SJCRH30 (cell line): ENCODE measurements at regions not wholly inside any gene's neighbourhood (a gene's known extent, or its start where the extent isn't known, plus 50 kb on each side); places are given as distances from the start of the nearest gene placed in this dataset.

Experiments
- DNase-seq, 2 experiments: peaks; one replicate each; pipeline ENCODE4 v3.0.0-alpha.2; 2015 to 2020
- H3K27ac ChIP-seq: fragments of 250-450 bp; sonication (Bioruptor Pico); 2 replicates; pipeline ENCODE4 v1.5.1; 2020; ENCODE audit warnings: mild to moderate bottlenecking, moderate library complexity
- H3K27me3 ChIP-seq: fragments of 250-450 bp; sonication (Bioruptor Pico); 2 replicates; pipeline ENCODE4 v1.5.1; 2020; ENCODE audit warnings: mild to moderate bottlenecking, moderate library complexity
- H3K36me3 ChIP-seq: fragments of 250-450 bp; sonication (Bioruptor Pico); 2 replicates; pipeline ENCODE4 v1.5.1; 2020; ENCODE audit warnings: mild to moderate bottlenecking, moderate library complexity
- H3K4me1 ChIP-seq: fragments of 250-450 bp; sonication (Bioruptor Pico); 2 replicates; pipeline ENCODE4 v1.5.1; 2020; ENCODE audit warnings: mild to moderate bottlenecking, moderate library complexity
- H3K4me3 ChIP-seq: fragments of 250-450 bp; sonication (Bioruptor Pico); 2 replicates; pipeline ENCODE4 v1.5.1; 2020; ENCODE audit warnings: mild to moderate bottlenecking, moderate library complexity
- H3K9me3 ChIP-seq: fragments of 250-450 bp; sonication (Bioruptor Pico); replicated peaks from 2 replicates; pipeline ENCODE4 v1.5.1; 2020; ENCODE audit warnings: mild to moderate bottlenecking, moderate library complexity

- Histone ChIP-seq H3K9me3 (no peaks in the 10 kb centered on the region), H3K36me3 (no peaks in the 10 kb centered on the region), H3K4me3 (no peak overlapping the region), H3K4me1 (no peaks in the 10 kb centered on the region), H3K27ac (no peak overlapping the region), H3K27me3 (peaks cover 4% of the 10 kb centered on the region; the same call in 1 of the 2 replicates)
- DNase-seq, result no peak
Observed at GRCh38 chr2:2562867-2563266, 231.8 kb upstream of the MYT1L start.

DNA sequence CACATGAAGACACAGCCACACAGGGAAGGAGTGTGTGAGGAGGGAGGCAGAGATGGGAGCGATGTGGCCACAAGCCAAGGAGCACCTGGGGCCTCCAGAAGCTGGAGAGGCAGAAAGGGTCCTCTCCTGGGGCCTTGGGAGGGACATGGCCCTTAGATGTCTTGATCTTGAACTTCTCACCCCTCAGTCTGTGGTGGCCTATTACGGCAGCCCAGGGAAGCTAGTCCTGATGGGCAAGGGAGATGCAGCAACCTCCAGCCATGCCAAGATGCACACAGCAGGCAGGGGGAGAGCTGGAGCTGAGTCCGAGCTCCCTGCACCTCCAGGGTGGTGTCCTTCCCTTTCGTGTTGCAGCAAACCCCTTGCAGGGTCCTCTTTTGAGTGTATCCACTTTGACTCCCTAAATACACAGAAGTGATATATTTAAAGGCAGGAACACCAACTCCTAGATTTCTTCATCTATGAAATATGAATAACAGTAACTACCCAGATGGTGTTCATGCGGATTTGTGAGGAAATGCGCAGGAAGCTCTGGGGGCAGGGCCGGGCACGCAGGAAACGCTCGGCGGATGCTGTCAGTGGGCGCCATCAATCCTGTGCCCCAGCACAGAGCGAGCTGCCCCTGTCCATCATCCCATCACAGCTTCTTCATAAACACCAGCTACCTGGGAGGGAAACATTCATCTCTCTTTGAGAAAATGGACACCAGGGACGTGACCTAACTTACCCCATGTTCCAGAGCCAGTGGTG lies 230.4 kb upstream of the MYT1L start:
- DNase-seq, result no peak
- Histone ChIP-seq H3K4me1 (no peaks in the 10 kb centered on the region), H3K27me3 (peaks cover 4% of the 10 kb centered on the region; the same call in 1 of the 2 replicates), H3K4me3 (no peak overlapping the region), H3K9me3 (no peaks in the 10 kb centered on the region), H3K36me3 (no peaks in the 10 kb centered on the region), H3K27ac (no peak overlapping the region)

GRCh38 chr2:2560374-2561015 lies 229.4 kb upstream of the MYT1L start:
- Histone ChIP-seq H3K4me1 (no peaks in the 10 kb centered on the region), H3K36me3 (no peaks in the 10 kb centered on the region), H3K27ac (no peak overlapping the region), H3K27me3 (0 out of 2 replicates have a peak, but pooled peaks cover 4% of the 10 kb centered on the region), H3K4me3 (no peak overlapping the region), H3K9me3 (no peaks in the 10 kb centered on the region)
- no peak for DNase-seq

GRCh38 chr2:2558476-2558875 lies 227.4 kb upstream of the MYT1L start:
- H3K27me3 ChIP-seq, result 0 out of 2 replicates have a peak, but pooled peaks cover 4% of the 10 kb centered on the region
- no peak for DNase-seq
- no peaks in the 10 kb centered on the region for H3K9me3 ChIP-seq
- no peaks in the 10 kb centered on the region for H3K36me3 ChIP-seq
- no peak overlapping the region for H3K27ac ChIP-seq
- no peaks in the 10 kb centered on the region for H3K4me1 ChIP-seq
- no peak overlapping the region for H3K4me3 ChIP-seq

DNA sequence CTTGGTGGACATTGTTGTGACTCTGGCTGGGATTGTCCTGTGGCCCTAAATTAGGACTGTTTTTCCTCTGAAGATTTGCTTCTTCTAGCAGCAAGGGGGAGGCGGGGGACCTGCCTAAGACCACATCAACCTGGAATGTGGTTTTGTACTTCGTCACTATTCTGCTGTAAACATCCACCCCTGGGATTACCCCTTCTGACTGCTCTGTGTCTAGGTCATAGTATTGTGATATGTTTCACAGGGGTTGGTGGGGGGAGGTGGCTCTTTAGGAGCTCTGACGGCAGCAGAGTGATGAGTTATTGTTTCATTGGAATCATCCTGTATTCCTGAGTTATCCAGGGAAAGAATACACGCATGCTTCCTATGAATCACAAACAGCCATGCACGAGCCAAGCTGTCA lies 226.4 kb upstream of the MYT1L start:
- Histone ChIP-seq H3K4me3 (no peak overlapping the region), H3K36me3 (no peaks in the 10 kb centered on the region), H3K27ac (no peak overlapping the region), H3K4me1 (no peaks in the 10 kb centered on the region), H3K9me3 (no peaks in the 10 kb centered on the region), H3K27me3 (0 out of 2 replicates have a peak, but pooled peaks cover 4% of the 10 kb centered on the region)
- no peak for DNase-seq

- H3K9me3 ChIP-seq, result no peaks in the 10 kb centered on the region
- no peaks in the 10 kb centered on the region for H3K27me3 ChIP-seq
- H3K27ac ChIP-seq, result no peak overlapping the region
- H3K4me1 ChIP-seq, result no peaks in the 10 kb centered on the region
- H3K36me3 ChIP-seq, result no peaks in the 10 kb centered on the region
- no peak overlapping the region for H3K4me3 ChIP-seq
- DNase-seq, result no peak
Observed at GRCh38 chr2:2550856-2551255, 219.8 kb upstream of the MYT1L start.

DNA sequence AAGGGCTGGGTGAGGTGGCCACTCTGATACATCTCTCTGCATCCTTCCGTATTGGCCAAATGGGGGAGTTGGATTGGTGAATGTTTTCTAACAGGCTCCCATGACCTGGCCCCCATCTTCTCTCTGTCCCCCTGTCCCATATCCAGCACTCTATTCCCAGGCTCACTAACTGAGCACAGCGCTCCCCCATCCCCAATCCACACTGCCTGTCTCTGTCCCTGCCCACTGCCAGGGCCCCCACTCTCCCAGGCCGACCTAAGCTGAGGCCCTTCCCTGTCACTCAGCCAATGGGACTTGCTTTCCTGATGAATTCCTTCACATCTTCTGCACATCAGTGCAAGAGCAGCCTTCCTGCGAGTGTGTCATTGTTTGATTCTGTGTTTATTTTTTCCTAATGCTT lies 216.8 kb upstream of the MYT1L start:
- no peak for DNase-seq
- H3K9me3 ChIP-seq, result no peaks in the 10 kb centered on the region
- H3K4me3 ChIP-seq, result no peak overlapping the region
- no peaks in the 10 kb centered on the region for H3K36me3 ChIP-seq
- H3K27me3 ChIP-seq, result no peaks in the 10 kb centered on the region
- no peak overlapping the region for H3K27ac ChIP-seq
- H3K4me1 ChIP-seq, result no peaks in the 10 kb centered on the region

DNA sequence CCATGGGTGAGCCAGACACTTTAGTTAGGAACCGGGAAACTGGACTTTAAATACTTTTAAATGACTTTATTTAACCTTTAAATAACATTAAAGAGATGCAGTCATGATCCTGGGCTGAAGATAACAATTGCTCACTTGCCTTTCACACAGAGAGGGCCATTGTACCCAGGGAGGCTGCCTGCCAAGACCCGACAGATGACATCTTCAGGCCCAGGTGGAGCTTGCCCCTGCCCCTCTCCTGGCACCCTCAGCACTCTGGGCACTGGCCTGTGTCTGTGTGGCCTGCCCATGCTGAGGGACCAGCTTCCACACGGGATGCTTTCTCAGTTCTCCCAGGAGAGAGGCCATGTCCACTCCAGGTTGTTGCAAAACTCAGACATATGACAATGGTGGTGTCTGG lies 216.4 kb upstream of the MYT1L start:
- H3K4me1 ChIP-seq, result no peaks in the 10 kb centered on the region
- no peaks in the 10 kb centered on the region for H3K27me3 ChIP-seq
- H3K9me3 ChIP-seq, result no peaks in the 10 kb centered on the region
- H3K4me3 ChIP-seq, result no peak overlapping the region
- H3K27ac ChIP-seq, result no peak overlapping the region
- DNase-seq, result no peak
- no peaks in the 10 kb centered on the region for H3K36me3 ChIP-seq

- Histone ChIP-seq H3K4me3 (no peak overlapping the region), H3K27ac (no peak overlapping the region), H3K9me3 (no peaks in the 10 kb centered on the region), H3K27me3 (no peaks in the 10 kb centered on the region), H3K4me1 (no peaks in the 10 kb centered on the region), H3K36me3 (no peaks in the 10 kb centered on the region)
- DNase-seq, result no peak
Observed at GRCh38 chr2:2546046-2546445, 215.0 kb upstream of the MYT1L start.

DNA sequence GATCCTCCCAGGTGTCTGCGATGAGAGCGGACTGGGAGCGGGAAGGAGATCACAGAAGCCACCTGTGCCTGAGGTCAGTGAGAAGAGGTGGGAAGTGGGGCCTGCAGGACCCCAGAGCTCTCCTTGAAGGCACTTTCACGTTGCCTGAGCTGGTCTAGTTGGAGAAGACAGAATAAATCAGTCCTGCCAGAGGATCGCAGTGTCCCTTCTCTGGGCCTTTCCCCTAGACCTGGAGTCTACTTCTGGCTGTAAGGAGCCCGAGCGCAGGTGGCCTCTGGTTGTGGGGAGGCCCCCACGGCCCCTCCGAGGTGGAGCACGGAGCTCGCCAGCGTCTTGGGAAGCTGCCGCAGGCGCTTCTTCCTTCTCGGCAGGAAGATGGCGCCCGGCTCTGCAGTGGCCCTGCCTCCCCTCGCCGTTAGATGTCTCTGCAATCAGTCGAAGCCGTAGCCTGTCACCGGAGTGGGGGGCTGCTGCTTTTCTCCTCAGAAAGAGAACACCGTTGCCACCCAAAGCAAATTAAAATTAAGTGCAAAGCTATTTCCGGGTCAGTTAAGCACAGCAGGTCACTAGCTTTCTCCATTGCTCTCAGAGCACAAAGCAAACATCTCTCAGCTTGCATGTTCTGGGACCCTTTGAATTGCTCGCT lies 212.0 kb upstream of the MYT1L start:
- H3K4me1 ChIP-seq, result no peaks in the 10 kb centered on the region
- no peak overlapping the region for H3K4me3 ChIP-seq
- H3K27ac ChIP-seq, result no peak overlapping the region
- no peak for DNase-seq
- H3K27me3 ChIP-seq, result peaks cover 11% of the 10 kb centered on the region
- H3K9me3 ChIP-seq, result no peaks in the 10 kb centered on the region
- H3K36me3 ChIP-seq, result no peaks in the 10 kb centered on the region

DNA sequence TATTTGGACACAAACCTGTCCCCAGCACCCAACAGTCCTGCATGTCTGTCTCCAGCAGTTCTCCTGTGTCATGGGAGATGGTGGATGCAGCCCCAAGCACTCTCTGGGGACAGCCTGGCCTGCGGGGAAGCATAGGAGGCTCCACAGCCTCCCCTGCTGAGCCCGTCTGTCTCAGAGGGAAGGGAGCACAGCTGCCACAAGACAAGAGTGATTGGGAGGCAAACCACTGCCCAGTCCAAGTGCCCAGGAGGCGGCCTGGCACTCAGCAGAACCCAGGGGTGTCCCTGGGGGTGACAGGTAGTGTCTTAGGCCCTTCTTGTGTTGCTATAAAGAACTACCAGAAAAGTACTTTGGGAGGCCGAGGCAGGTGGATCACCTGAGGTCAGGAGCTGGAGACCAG lies 211.2 kb upstream of the MYT1L start:
- H3K9me3 ChIP-seq, result no peaks in the 10 kb centered on the region

GRCh38 chr2:2540406-2540805 lies 209.3 kb upstream of the MYT1L start:
- no peaks in the 10 kb centered on the region for H3K4me1 ChIP-seq
- H3K9me3 ChIP-seq, result no peaks in the 10 kb centered on the region
- no peaks in the 10 kb centered on the region for H3K36me3 ChIP-seq
- H3K27me3 ChIP-seq, result peaks cover 11% of the 10 kb centered on the region
- H3K27ac ChIP-seq, result no peak overlapping the region
- no peak overlapping the region for H3K4me3 ChIP-seq
- DNase-seq, result no peak

More for the DNA sequence above, 211.2 kb upstream of the MYT1L start:
- no peaks in the 10 kb centered on the region for H3K36me3 ChIP-seq
- H3K4me1 ChIP-seq, result no peaks in the 10 kb centered on the region
- no peak overlapping the region for H3K4me3 ChIP-seq
- H3K27ac ChIP-seq, result no peak overlapping the region
- H3K27me3 ChIP-seq, result peaks cover 11% of the 10 kb centered on the region
- no peak for DNase-seq

DNA sequence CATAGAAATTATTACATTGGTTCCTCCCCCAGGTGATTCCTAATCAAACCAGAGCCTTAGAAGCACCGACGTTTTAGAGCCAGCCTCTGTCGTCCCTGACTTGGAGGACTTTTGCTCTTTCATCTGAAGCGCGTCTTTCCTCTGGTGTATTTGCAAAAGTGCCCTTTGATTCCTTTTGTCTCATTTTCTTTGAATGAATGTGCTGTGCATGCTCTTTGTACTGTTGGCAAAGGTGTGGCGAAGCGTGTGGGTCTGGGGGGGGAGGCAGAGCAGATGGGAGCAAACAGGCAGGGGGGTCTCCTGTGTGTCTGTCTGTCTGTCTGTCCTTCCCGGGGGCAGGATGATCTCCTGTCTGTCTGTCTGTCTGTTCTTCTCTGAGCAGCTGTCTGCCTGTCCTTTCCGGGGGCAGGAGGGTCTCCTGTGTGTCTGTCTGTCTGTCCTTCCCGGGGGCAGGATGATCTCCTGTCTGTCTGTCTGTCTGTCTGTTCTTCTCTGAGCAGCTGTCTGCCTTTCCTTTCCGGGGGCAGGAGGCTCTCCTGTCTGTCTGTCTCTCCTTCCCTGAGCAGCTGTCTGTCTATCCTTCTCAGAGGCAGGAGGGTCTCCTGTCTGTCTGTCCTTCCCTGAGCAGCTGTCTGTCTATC lies 205.5 kb upstream of the MYT1L start:
- Histone ChIP-seq H3K4me3 (no peak overlapping the region), H3K27me3 (peaks cover 11% of the 10 kb centered on the region), H3K9me3 (no peaks in the 10 kb centered on the region), H3K36me3 (no peaks in the 10 kb centered on the region), H3K27ac (no peak overlapping the region), H3K4me1 (no peaks in the 10 kb centered on the region)
- no peak for DNase-seq

GRCh38 chr2:2530334-2530733 lies 199.3 kb upstream of the MYT1L start:
- no peak overlapping the region for H3K27ac ChIP-seq
- H3K4me3 ChIP-seq, result no peak overlapping the region
- H3K9me3 ChIP-seq, result no peaks in the 10 kb centered on the region; the same call in 1 of the 2 replicates
- H3K36me3 ChIP-seq, result no peaks in the 10 kb centered on the region
- no peaks in the 10 kb centered on the region for H3K4me1 ChIP-seq
- no peak for DNase-seq
- H3K27me3 ChIP-seq, result no peaks in the 10 kb centered on the region

DNA sequence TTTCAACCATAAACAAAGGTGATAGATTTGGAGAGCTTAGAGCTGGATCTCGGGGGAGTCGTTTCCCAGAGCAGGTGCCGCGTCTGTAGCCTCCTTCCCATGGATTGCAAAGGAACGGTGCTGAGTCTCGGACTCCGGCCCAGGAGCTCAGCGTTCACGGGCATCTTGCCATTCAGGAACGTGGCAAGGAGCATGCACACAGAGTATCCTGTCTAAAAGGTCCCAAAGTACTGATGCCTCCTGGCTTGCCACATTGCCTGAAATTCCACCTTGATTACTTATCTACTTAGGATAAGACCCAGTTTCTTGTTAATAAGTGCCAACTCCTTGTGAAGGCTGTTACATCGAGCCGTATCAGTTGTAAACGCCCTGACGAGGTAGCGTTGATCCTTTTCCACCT lies 197.8 kb upstream of the MYT1L start:
- no peaks in the 10 kb centered on the region; the same call in 1 of the 2 replicates for H3K9me3 ChIP-seq
- no peaks in the 10 kb centered on the region for H3K4me1 ChIP-seq
- no peak for DNase-seq
- no peak overlapping the region for H3K27ac ChIP-seq
- H3K36me3 ChIP-seq, result no peaks in the 10 kb centered on the region
- no peak overlapping the region for H3K4me3 ChIP-seq
- no peaks in the 10 kb centered on the region for H3K27me3 ChIP-seq
